Neutrophil (primary cell): ENCODE measurements at regions not wholly inside any gene's neighbourhood (a gene's known extent, or its start where the extent isn't known, plus 50 kb on each side); places are given as distances from the start of the nearest gene placed in this dataset.

Experiments
- H3K27ac ChIP-seq: fragments of 200-600 bp; sonication (generic); 2 replicates; pipeline ENCODE4 v1.5.1; 2016; ENCODE audit warnings: mild to moderate bottlenecking, moderate library complexity
- H3K27me3 ChIP-seq: fragments of 200-600 bp; sonication (generic); 2 replicates; pipeline ENCODE4 v1.6.0; 2016; ENCODE audit warnings: mild to moderate bottlenecking
- H3K36me3 ChIP-seq: fragments of 200-600 bp; sonication (generic); 2 replicates; pipeline ENCODE4 v1.5.1; 2017
- H3K4me1 ChIP-seq, 2 experiments: fragments of 200-600 bp in 1 of 2; sonication (generic) in 1 of 2; 1 replicate in 1 of 2; 2 replicates in 1 of 2; pipeline versions ENCODE4 v1.5.1 to v1.6.1; 2013 to 2016; ENCODE audit warnings: low read depth in 1 of 2, low read length in 1 of 2, mild to moderate bottlenecking in 1 of 2, moderate library complexity in 1 of 2; ENCODE audit not compliant: control insufficient read depth in 1 of 2, insufficient read depth in 1 of 2
- H3K4me3 ChIP-seq, 2 experiments: fragments of 200-600 bp in 1 of 2; sonication (generic) in 1 of 2; 1 replicate in 1 of 2; 2 replicates in 1 of 2; pipeline ENCODE4 v1.5.1; 2013 to 2016; ENCODE audit warnings: low read depth in 1 of 2, low read length in 1 of 2, mild to moderate bottlenecking in 1 of 2, moderate library complexity in 1 of 2
- H3K9me3 ChIP-seq: fragments of 200-600 bp; sonication (generic); 2 replicates; pipeline ENCODE4 v1.5.1; 2016
- TF ChIP-seq, protein P1 (sequence below): fragments of 200-600 bp; sonication (generic); IDR thresholded peaks from 2 replicates; pipeline ENCODE4 v1.5.1; 2016; ENCODE audit warnings: antibody characterized with exemption

DNA sequence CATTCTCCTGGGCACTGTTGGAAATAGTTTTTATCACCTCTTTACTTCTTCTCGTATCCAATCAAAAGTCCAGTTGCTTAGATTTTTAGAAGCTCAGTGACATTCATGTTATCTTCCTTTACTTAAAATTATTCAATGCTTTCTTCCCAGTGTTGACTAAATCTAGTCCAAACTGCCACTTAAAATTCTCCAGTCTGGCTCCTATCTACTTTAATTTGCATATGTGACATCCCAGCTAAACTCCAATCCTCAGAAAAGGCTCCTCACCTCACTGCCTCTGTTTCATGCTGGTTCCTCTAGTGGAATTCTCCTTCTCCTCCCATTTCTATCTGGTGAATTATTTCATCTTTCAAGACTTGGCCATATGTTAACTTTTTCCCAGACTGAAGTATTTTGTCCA is 1238.7 kb upstream of the WWC1 start:
- TF ChIP-seq, protein P1, sequence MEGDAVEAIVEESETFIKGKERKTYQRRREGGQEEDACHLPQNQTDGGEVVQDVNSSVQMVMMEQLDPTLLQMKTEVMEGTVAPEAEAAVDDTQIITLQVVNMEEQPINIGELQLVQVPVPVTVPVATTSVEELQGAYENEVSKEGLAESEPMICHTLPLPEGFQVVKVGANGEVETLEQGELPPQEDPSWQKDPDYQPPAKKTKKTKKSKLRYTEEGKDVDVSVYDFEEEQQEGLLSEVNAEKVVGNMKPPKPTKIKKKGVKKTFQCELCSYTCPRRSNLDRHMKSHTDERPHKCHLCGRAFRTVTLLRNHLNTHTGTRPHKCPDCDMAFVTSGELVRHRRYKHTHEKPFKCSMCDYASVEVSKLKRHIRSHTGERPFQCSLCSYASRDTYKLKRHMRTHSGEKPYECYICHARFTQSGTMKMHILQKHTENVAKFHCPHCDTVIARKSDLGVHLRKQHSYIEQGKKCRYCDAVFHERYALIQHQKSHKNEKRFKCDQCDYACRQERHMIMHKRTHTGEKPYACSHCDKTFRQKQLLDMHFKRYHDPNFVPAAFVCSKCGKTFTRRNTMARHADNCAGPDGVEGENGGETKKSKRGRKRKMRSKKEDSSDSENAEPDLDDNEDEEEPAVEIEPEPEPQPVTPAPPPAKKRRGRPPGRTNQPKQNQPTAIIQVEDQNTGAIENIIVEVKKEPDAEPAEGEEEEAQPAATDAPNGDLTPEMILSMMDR = no peak
- H3K9me3 ChIP-seq = no peaks in the 10 kb centered on the region

DNA sequence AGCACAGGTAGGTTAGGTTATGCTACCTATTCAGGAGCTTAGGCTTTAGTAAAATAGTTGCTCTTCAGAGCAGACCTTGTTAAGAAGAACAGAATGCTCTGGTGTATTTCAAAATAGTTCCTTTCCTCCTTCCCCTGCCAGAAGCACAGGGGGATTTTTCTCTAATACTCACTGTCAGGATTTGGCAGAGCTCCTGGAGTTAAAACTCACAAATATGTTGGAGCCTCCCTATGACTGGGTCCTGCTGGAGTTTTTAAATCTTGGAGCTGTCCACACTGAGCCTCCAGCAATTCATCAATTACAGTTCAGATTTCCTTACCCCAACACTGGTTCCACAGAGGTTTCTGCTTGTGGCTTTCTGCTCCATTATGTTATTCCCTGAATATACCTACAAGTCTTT is 1233.8 kb upstream of the WWC1 start:
- Histone ChIP-seq H3K27me3 (no peaks in the 10 kb centered on the region), H3K27ac (no peak overlapping the region), H3K9me3 (no peaks in the 10 kb centered on the region), H3K4me1 (no peaks in the 10 kb centered on the region), H3K36me3 (no peaks in the 10 kb centered on the region), H3K4me3 (no peak overlapping the region)
- TF ChIP-seq, protein P1 = no peak

More for the DNA sequence above, 1238.7 kb upstream of the WWC1 start:
- Histone ChIP-seq H3K36me3 (no peaks in the 10 kb centered on the region), H3K4me1 (peaks cover 0 to 12% of the 10 kb centered on the region in 2 experiments), H3K27me3 (no peaks in the 10 kb centered on the region), H3K4me3 (no peak overlapping the region), H3K27ac (no peak overlapping the region)

- no peak overlapping the region for H3K27ac ChIP-seq
- TF ChIP-seq, protein P1 = no peak
These were observed 1229.8 kb upstream of the WWC1 start for GRCh38 chr5:167061695-167062094.

DNA sequence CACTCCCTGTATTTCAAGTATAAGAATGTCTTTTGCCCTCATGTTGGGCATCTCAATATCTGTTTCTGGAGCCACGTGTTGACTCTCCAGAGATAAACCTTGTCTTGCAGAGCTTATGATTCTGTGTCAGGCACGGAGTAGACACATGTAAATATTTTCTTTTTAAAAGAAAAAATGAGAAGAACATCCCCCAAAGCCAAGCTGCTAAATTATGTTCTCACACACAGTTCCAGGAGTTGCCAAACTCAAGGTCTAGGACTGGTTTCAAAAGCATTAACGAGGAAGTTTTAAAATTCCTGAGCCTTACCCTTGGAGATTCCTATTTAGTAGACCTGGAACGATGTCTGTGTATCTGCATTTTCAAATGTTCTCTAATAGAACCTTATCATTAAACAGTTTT is 1228.3 kb upstream of the WWC1 start:
- H3K27ac ChIP-seq = no peak overlapping the region
- H3K4me1 ChIP-seq = no peaks in the 10 kb centered on the region
- TF ChIP-seq, protein P1 = no peak
- H3K27me3 ChIP-seq = no peaks in the 10 kb centered on the region
- no peaks in the 10 kb centered on the region for H3K36me3 ChIP-seq
- no peaks in the 10 kb centered on the region for H3K9me3 ChIP-seq
- H3K4me3 ChIP-seq = no peak overlapping the region

More at GRCh38 chr5:167061695-167062094, 1229.8 kb upstream of the WWC1 start:
- Histone ChIP-seq H3K4me1 (no peaks in the 10 kb centered on the region), H3K9me3 (no peaks in the 10 kb centered on the region), H3K27me3 (no peaks in the 10 kb centered on the region), H3K36me3 (no peaks in the 10 kb centered on the region), H3K4me3 (no peak overlapping the region)

DNA sequence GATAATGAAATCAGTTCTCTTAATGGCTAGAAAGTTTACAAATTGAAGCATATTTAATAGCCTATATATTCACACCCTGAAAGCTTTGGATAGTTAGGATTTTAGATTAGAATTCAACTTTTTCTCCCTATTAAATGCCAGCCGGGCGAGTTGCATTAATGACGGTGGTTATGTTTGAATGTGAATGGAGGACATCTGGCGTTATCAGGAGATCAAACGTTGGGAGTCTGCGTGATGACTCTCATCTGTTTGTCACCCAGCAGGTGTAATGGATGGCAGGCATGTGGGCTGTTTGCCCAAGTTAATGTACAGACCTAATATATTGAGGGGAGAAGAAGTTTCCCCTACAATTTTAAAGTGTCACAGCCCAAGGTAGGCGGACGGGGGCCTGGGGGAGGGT is 1227.7 kb upstream of the WWC1 start:
- Histone ChIP-seq H3K27ac (no peak overlapping the region), H3K36me3 (no peaks in the 10 kb centered on the region)
- TF ChIP-seq, protein P1 = no peak

More for the DNA sequence above, 1227.7 kb upstream of the WWC1 start:
- H3K9me3 ChIP-seq = no peaks in the 10 kb centered on the region
- H3K4me1 ChIP-seq = no peaks in the 10 kb centered on the region
- no peak overlapping the region for H3K4me3 ChIP-seq
- H3K27me3 ChIP-seq = no peaks in the 10 kb centered on the region
